HUES64 (cell line): ENCODE measurements at regions not wholly inside any gene's neighbourhood (a gene's known extent, or its start where the extent isn't known, plus 50 kb on each side); places are given as distances from the start of the nearest gene placed in this dataset.
"Not testable (repeated sequence)": the region's sequence is repeated elsewhere in the genome, so short reads cannot be mapped to it uniquely, and the experiment has no call there.

ENCODE experiments used
- H3K27ac ChIP-seq: 2 replicates; pipeline ENCODE4 v1.7.0; 2013; ENCODE audit warnings: low read depth, low read length, inconsistent platforms
- H3K27me3 ChIP-seq: 2 replicates; pipeline ENCODE4 v1.6.1; 2013; ENCODE audit warnings: mild to moderate bottlenecking, low read length; ENCODE audit not compliant: insufficient read depth
- H3K36me3 ChIP-seq: 2 replicates; pipeline ENCODE4 v1.6.1; 2013; ENCODE audit warnings: mild to moderate bottlenecking, low read length; ENCODE audit not compliant: insufficient read depth
- H3K4me1 ChIP-seq: 2 replicates; pipeline ENCODE4 v1.6.1; 2013; ENCODE audit warnings: mild to moderate bottlenecking, low read length, moderate library complexity; ENCODE audit not compliant: insufficient read depth
- H3K4me3 ChIP-seq: 2 replicates; pipeline ENCODE4 v1.5.1; 2013; ENCODE audit warnings: mild to moderate bottlenecking, low read length, moderate library complexity
- H3K9ac ChIP-seq: 2 replicates; pipeline ENCODE4 v1.6.1; 2013; ENCODE audit warnings: mild to moderate bottlenecking, low read depth, low read length
- H3K9me3 ChIP-seq: 2 replicates; pipeline ENCODE4 v1.6.1; 2013; ENCODE audit warnings: low read depth, low read length; ENCODE audit not compliant: insufficient read depth
- WGBS: fragments of 150-250, 120-280 bp; methylation state at CpG from one replicate; pipeline ENCODE4 v1.1.7; 2013; ENCODE audit warnings: missing lambda C conversion rate; 5-methylcytosine and 5-hydroxymethylcytosine counted together

- WGBS: 97% methylated on average over 8 of the region's 9 CpGs
- not testable (repeated sequence) for H3K4me3 ChIP-seq, H3K27me3 ChIP-seq, H3K36me3 ChIP-seq, H3K9ac ChIP-seq, H3K27ac ChIP-seq, H3K9me3 ChIP-seq
- H3K4me1 ChIP-seq: 0 out of 2 replicates have a peak, but pooled peaks cover 10% of the 10 kb centered on the region
These were observed 65.0 kb upstream of the SMAD6 start for GRCh38 chr15:66637044-66637443.

GRCh38 chr15:66638377-66638776 lies 63.7 kb upstream of the SMAD6 start:
- Histone ChIP-seq H3K27me3 (no peaks in the 10 kb centered on the region), H3K36me3 (no peaks in the 10 kb centered on the region), H3K9ac (no peak overlapping the region), H3K4me1 (0 out of 2 replicates have a peak, but pooled peaks cover 6% of the 10 kb centered on the region), H3K4me3 (no peak overlapping the region), H3K27ac (no peak overlapping the region), H3K9me3 (no peaks in the 10 kb centered on the region)
- 93% methylated on average over 6 of the region's 6 CpGs for WGBS

GRCh38 chr15:66641485-66642315 lies 60.3 kb upstream of the SMAD6 start:
- peaks cover 5% of the 10 kb centered on the region; the same call in 1 of the 2 replicates for H3K4me1 ChIP-seq
- H3K9ac ChIP-seq: no peak overlapping the region
- H3K27me3 ChIP-seq: no peaks in the 10 kb centered on the region
- no peak overlapping the region for H3K27ac ChIP-seq
- no peaks in the 10 kb centered on the region for H3K9me3 ChIP-seq
- no peak overlapping the region for H3K4me3 ChIP-seq
- H3K36me3 ChIP-seq: no peaks in the 10 kb centered on the region
- WGBS: 91% methylated on average over 5 of the region's 5 CpGs

- 92% methylated on average over 3 of the region's 3 CpGs for WGBS
- H3K9me3 ChIP-seq: no peaks in the 10 kb centered on the region
These were observed 59.5 kb upstream of the SMAD6 start for GRCh38 chr15:66642514-66642913.

GRCh38 chr15:66643033-66643432 lies 59.0 kb upstream of the SMAD6 start:
- Histone ChIP-seq H3K36me3 (no peaks in the 10 kb centered on the region), H3K27me3 (no peaks in the 10 kb centered on the region), H3K4me1 (peaks cover 5% of the 10 kb centered on the region; the same call in 1 of the 2 replicates), H3K9ac (no peak overlapping the region), H3K27ac (no peak overlapping the region), H3K4me3 (no peak overlapping the region), H3K9me3 (no peaks in the 10 kb centered on the region)
- 90% methylated on average over 2 of the region's 2 CpGs for WGBS

More at GRCh38 chr15:66642514-66642913, 59.5 kb upstream of the SMAD6 start:
- no peak overlapping the region for H3K4me3 ChIP-seq
- H3K9ac ChIP-seq: no peak overlapping the region
- no peaks in the 10 kb centered on the region for H3K27me3 ChIP-seq
- no peak overlapping the region for H3K27ac ChIP-seq
- H3K4me1 ChIP-seq: peaks cover 5% of the 10 kb centered on the region; the same call in 1 of the 2 replicates
- no peaks in the 10 kb centered on the region for H3K36me3 ChIP-seq

- Histone ChIP-seq H3K9me3 (no peaks in the 10 kb centered on the region), H3K4me1 (peaks cover 5% of the 10 kb centered on the region; the same call in 1 of the 2 replicates), H3K27ac (no peak overlapping the region), H3K9ac (no peak overlapping the region), H3K27me3 (no peaks in the 10 kb centered on the region), H3K36me3 (no peaks in the 10 kb centered on the region), H3K4me3 (no peak overlapping the region)
- 84% methylated on average over 12 of the region's 13 CpGs for WGBS
These were observed 57.8 kb upstream of the SMAD6 start for GRCh38 chr15:66644000-66644787.

GRCh38 chr15:66644869-66645268 lies 57.2 kb upstream of the SMAD6 start:
- 74% methylated on average over 5 of the region's 5 CpGs for WGBS
- H3K9ac ChIP-seq: no peak overlapping the region
- no peak overlapping the region for H3K27ac ChIP-seq
- H3K4me1 ChIP-seq: peaks cover 5% of the 10 kb centered on the region; the same call in 1 of the 2 replicates
- no peaks in the 10 kb centered on the region for H3K9me3 ChIP-seq
- no peaks in the 10 kb centered on the region for H3K27me3 ChIP-seq
- no peak overlapping the region for H3K4me3 ChIP-seq
- H3K36me3 ChIP-seq: no peaks in the 10 kb centered on the region

GRCh38 chr15:66646308-66646707 lies 55.7 kb upstream of the SMAD6 start:
- no peaks in the 10 kb centered on the region for H3K27me3 ChIP-seq
- no peaks in the 10 kb centered on the region for H3K9me3 ChIP-seq
- H3K36me3 ChIP-seq: no peaks in the 10 kb centered on the region
- H3K4me3 ChIP-seq: no peak overlapping the region
- no peak overlapping the region for H3K9ac ChIP-seq
- H3K4me1 ChIP-seq: peaks cover 5% of the 10 kb centered on the region; the same call in 1 of the 2 replicates
- 78% methylated on average over 9 of the region's 9 CpGs for WGBS
- H3K27ac ChIP-seq: no peak overlapping the region

GRCh38 chr15:66646799-66647198 lies 55.2 kb upstream of the SMAD6 start:
- Histone ChIP-seq H3K9ac (no peak overlapping the region), H3K36me3 (no peaks in the 10 kb centered on the region), H3K4me1 (peaks cover 5% of the 10 kb centered on the region; the same call in 1 of the 2 replicates), H3K27me3 (no peaks in the 10 kb centered on the region), H3K9me3 (no peaks in the 10 kb centered on the region), H3K27ac (no peak overlapping the region), H3K4me3 (no peak overlapping the region)

- Histone ChIP-seq H3K27ac (no peak overlapping the region), H3K9me3 (no peaks in the 10 kb centered on the region)
- 87% methylated on average over 16 of the region's 16 CpGs for WGBS
These were observed 54.7 kb upstream of the SMAD6 start for GRCh38 chr15:66647358-66647757.

GRCh38 chr15:66648588-66648987 lies 53.4 kb upstream of the SMAD6 start:
- no peak overlapping the region for H3K27ac ChIP-seq
- no peaks in the 10 kb centered on the region for H3K9me3 ChIP-seq
- H3K36me3 ChIP-seq: no peaks in the 10 kb centered on the region
- peaks cover 5% of the 10 kb centered on the region; the same call in 1 of the 2 replicates for H3K4me1 ChIP-seq
- no peak overlapping the region for H3K9ac ChIP-seq
- H3K4me3 ChIP-seq: no peak overlapping the region
- no peaks in the 10 kb centered on the region for H3K27me3 ChIP-seq
- WGBS: 97% methylated on average over 3 of the region's 3 CpGs

More at GRCh38 chr15:66647358-66647757, 54.7 kb upstream of the SMAD6 start:
- Histone ChIP-seq H3K9ac (no peak overlapping the region), H3K4me1 (peaks cover 5% of the 10 kb centered on the region; the same call in 1 of the 2 replicates), H3K36me3 (no peaks in the 10 kb centered on the region), H3K27me3 (no peaks in the 10 kb centered on the region), H3K4me3 (no peak overlapping the region)
